Head of caudate nucleus (tissue), 42 donors: ENCODE measurements at regions not wholly inside any gene's neighbourhood (a gene's known extent, or its start where the extent isn't known, plus 50 kb on each side); places are given as distances from the start of the nearest gene placed in this dataset.
A peak's percentile ranks its signal among the peaks of the same experiment; 100 is the strongest.
"Not testable (repeated sequence)": the region's sequence is repeated elsewhere in the genome, so short reads cannot be mapped to it uniquely, and the experiment has no call there.

Source experiments
- DNase-seq, 42 donors: peaks; one replicate each; pipeline versions ENCODE4 v3.0.0 to v3.0.0-alpha.2; 2020 to 2021; ENCODE audit warnings: mixed read lengths in 7 of 42
- intact Hi-C: fragments of 100-400 bp; cut with DNase I; formaldehyde crosslinking; loops from one replicate; pipeline ENCODE4 v1.15.0; 2022

DNA sequence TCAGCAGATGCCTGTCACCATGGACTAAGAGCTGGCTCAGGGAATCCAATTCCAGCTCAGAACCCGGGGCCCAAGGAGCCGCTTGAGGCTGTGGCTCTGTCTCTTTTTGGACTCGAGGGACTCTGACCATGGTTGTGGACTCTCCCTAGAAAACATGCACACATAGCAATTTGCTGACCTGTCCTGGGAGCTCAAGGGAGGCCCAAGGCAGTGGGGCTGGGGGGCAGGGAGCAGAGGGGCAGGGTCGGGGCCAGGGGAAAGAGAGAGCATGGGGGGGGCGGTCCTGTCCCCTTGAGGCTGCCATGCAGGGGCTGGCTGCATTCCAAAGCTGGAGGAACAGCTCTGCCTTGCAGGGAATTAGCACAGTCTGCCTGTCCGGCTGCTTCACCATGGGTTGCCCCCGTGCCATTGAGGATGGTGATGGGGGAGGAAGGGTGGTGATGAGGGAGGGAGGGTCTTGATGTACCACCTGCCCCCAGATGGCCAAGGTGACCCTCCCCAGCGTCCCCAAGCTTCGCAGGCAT, 190.1 kb downstream of the GOLGA6L6 start:
- DNase-seq: peak in 13 of 42 donors; percentile 3 to 52 (median 19)
- intact Hi-C loops: loop anchor here (10.0 kb wide), 1 partner anchor 1893 kb away; no protein-coding TSS in a partner anchor

DNA sequence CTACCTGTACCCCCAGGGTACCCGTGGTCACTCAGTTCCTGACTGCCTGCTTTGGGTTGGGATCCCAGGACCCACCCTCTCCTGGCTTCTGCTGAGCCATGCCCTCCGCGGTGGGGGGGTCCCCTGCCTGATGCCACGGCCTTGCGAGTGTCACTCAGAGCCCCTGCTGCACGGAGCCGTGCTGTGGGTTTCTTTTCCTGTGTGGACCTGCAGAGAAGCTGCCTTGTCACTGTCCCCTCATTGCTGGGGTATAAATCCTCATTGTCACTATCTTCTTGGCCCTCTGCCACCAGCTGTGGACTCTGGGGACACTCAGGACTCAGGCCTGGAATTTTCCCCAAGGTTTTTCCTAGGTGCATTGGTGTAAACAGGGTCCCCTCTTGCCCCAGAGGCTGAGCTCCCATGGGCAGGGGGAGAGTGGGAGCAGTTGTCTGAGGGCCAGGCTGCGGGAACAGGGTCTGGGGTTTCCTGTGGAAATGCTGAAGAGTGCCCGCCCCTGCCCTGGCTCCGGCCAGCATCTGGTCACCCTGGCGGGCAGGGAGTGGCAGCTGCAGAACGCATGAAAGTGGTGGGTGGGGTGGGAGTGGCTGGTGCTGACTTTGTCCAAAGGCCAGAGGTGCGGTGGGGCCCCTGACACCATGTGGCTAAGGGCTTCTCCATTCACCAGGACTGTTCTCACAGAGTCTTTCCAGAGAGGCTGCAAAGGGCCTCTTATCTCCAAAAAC, 191.7 kb downstream of the GOLGA6L6 start:
- DNase-seq: peak in 15 of 42 donors; percentile 1 to 55 (median 19)
- intact Hi-C loops: loop anchor here (10.0 kb wide), 1 partner anchor 1895 kb away; no protein-coding TSS in a partner anchor

DNA sequence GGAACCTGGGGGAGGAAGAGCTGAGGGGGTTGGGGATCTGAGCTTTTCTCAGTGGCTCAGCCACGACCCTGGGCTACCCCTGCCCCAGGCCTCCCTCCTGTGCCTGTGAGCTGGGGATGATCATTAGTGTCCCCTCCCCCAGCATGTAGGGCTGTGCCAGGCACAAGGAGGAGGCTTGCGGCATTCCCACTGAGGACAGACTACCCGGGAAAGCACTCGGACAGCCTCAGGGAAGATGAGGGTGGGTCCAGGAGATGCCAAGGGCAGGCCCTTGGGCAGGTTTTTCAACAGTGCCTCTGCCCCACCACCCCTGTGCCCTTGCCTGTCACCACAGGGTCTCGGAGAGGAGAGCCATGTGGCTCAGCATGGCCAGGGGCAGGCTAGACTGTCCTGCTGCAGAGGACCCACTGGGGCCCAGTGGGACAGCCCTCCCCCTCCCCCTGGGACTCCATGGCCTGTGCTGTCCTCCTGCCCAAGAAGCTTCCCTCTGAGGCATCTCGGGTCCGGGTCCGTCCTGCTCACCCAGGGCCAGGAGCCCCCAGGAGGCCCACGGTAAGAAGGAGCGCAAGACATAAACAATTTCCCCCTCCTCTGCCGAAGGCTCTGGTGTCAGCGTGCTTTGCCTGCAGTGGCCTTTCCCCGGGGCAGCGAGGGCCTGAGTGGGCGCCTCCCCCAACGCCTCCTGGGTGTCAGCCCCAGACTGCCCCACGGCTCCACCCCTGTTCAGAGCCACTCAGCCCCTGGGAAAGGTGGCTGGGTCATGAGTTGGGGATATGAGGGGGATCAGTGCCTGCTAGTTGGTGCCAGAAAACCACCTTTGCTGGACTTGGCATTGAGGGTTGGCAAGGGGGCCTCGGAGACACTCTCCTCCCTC, 192.5 kb downstream of the GOLGA6L6 start:
- intact Hi-C loops: no loop called here
- DNase-seq: peak in 14 of 42 donors; percentile 2 to 51 (median 19)

DNA sequence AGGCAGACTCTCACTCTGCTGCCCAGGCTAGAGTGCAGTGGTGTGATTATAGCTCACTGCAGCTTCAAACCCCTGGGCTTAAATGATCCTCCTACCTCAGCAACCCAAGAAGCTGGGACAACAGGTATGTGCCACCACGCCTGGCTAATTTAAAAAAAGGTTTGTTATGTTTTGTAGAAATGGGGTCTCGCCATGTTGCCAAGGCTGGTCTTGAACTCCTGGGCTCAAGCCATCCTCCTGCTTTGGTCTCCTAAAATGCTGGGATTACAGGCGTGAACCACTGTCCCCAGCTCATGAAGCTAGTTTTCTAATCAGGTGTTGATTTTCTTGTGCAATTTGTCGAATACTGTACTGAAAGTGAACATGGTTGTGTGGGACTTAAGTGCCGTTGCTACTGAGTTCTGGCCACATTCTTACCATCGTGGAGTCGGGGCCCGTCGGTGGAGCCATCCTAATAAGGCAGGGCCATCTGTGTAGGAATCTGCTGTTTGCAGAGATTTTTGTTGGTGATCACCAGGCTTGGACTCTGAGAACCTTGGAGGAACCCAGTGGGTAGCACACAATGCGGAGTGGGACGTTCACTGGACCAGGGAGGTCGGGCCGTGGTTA, 193.2 kb downstream of the GOLGA6L6 start:
- intact Hi-C loops: no loop called here
- peak in 5 of 42 donors; percentile 6 to 46 (median 12) for DNase-seq

DNA sequence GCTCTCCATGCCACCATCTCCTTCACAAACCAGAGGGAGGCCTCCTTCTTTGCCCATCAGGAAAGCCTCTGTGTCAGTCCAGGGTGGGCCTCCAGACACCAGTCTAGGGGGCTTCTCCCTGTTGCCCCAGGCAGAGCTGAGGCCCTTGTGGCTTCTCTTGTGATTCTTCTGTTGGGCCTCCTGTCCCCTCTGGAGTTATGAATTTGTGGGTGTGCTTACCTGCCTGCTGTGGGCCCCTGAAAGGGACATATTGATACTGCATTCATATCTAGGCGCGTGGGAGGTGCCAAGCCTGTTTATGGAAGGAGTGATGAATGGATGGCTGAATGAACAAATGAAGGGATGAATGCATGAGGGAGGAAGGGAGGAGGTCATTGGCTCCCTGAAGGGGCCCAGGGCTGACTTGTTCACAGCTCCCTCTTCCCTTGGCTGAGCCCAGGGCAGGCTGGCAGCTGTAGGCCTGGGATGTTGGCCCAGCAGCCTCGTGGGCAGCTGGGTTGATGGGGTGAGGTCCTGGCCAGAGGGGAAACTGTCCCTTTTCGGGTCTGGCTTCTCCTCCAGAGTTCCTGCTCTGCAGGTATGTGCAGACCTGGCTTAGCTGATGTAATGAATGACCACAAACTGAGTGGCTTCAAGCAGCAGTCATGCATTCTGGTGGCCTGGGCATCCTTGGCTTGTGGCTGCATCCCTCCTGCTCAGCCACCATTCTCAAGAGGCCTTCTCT, 195.4 kb downstream of the GOLGA6L6 start:
- intact Hi-C loops: no loop called here
- peak in 9 of 42 donors; percentile 3 to 44 (median 14) for DNase-seq

DNA sequence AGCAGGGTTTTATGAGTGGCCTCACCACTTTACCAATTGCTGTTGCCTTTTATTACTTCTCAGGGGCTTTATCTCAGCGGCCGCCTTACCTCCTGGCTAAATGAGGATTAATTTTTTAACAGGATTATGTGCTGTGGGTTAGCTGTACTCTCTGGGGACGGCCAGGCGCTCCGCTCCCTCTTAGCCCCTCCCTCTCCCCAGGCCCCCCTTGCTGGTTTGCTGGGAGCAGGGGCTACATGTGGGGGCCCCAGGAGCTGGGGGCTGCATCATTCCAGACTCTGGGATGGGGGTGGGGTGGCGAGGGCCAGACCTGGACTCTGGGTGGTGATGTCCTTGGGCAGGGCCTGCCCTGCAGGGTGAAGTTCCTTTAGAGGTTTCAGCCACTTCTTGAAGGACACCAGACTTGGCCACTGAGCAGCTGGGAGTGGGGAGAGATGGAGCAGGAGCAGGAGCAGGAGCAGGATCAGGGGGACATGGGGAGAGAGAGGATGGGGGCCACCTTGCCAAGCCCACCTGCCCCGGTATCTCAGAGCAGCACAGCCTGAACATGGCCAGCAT, 196.1 kb downstream of the GOLGA6L6 start:
- intact Hi-C loops: no loop called here
- DNase-seq: peak in 13 of 42 donors; percentile 2 to 45 (median 17)

DNA sequence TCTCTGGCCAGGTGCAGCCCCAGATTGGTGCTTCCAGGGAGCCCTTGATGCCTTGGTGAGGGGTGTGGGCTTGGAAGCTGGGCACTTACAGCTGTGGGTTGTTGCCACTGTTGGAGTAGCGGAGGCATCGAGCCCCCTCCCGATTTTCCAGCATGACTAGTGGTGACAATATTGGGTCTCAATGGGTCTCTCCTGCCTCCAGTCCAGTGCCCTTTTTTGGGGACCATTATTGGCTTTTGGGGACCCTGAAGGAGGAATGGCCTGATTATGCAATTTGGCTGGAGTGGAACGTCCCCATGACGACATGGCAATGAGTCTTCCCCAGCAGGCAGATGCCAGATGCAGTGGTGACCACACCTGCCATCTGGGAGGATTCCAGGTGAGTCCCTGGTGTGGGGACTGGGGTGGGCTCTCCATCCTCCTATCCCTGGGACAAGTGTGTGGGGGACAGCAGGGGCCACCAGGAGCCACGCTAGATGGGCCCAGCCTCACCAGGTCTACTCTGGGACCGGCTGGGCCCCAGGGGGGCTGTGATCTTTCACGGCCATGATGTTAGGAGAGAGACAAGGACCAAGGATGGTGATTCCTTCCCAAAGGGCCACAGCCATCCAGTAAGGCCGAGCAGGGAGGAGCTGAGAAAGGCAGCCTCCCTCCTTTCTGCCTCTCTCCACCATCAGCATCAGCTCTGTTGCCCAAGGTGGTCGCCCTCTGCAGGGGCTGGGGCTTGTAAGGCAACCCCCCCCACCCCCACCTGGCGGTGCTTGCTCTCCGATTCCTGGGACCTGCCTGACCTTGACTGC, 196.8 kb downstream of the GOLGA6L6 start:
- intact Hi-C loops: no loop called here
- DNase-seq: peak in 14 of 42 donors; percentile 4 to 43 (median 21)

DNA sequence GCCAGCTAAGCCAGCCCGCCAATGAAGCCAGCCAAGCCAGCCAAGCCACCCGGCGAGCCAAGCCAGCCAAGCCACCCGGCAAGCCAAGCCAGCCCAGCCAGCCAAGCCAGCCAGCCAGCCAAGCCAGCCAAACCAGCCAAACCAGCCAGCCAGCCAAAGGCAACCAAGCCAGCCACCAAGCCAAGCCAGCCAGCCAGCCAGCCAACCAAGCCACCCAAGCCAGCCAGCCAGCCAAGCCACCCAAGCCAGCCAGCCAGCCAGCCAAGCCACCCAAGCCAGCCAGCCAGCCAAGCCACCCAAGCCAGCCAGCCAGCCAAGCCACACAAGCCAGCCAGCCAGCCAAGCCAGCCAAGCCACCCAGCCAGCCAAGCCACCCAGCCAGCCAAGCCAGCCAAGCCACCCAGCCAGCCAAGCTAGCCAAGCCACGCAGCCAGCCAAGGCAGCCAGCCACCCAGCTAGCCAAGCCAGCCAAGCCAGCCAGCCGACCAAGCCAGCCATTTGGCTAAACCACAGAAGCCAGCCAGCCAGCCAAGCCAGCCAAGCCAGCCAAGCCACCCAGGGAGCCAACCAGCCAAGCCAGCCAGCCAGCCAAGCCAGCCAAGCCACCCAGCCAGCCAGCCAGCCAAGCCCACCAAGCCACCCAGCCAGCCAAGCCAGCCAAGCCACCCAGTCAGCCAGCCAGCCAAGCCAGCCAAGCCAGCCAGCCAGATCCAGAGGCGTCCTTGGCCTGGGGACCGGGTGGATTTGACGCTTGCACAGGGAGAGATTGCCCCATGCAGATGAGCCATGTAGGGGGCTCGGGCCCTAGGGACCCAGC, 198.0 kb downstream of the GOLGA6L6 start:
- peak in 23 of 42 donors; percentile 2 to 53 (median 20) for DNase-seq
- intact Hi-C loops: not testable (repeated sequence)

DNA sequence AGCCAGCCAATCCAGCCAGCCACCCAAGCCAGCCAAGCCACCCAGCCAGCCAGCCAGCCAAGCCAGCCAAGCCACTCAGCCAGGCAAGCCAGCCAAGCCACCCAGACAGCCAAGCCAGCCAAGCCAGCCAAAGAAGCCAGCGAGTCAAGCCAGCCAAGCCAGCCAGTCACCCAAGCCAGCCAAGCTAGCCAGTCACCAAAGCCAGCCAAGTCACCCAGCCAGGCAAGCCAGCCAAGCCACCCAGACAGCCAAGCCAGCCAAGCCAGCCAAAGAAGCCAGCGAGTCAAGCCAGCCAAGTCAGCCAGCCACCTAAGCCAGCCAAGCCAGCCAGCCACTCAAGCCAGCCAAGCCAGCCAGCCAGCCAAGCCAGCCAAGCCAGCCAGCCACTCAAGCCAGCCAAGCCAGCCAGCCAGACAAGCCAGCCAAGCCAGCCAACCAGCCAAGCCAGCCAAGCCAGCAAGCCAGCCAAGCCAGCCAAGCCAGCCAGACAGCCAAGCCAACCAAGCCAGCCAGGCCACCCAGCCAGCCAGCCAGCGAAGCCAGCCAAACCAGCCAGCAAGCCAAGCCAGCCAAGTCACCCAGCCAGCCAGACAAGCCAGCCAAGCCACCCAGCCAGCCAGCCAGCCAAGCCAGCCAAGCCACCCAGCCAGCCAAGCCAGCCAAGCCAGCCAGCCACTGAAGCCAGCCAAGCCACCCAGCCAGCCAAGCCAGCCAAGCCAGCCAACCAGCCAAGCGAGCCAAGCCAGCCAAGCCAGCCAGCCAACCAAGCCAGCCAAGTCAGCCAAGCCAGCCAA, 198.8 kb downstream of the GOLGA6L6 start:
- intact Hi-C loops: not testable (repeated sequence)
- peak in 8 of 42 donors; percentile 1 to 44 (median 10) for DNase-seq

DNA sequence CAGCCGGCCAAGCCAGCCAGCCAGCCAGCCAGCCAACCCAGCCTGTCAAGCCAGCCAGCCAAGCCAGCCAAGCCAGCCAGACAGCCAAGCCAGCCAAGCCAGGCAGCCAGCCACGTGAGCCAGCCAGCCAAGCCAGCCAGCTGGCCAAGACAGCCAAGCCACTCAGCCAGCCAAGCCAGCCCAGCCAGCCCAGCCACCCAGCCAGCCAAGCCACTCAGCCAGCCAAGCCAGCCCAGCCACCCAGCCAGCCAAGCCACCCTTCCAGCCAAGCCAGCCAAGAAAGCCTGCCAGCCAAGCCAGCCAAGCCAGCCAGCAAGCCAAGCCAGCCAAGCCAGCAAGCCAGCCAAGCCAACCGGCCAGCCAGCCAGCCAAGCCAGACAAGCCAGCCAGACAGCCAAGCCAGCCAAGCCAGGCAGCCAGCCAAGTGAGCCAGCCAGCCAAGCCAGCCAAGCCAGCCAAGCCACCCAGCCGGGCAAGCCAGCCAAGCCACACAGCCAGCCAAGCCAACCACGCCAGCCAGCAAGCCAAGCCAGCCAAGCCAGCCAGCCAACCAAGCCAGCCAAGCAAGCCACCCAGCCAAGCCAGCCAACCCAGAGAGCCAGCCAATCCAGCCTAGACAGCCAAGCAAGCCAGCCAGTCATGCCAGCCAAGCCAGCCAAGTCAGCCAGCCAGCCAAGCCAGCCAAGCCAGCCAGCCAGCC, 199.5 kb downstream of the GOLGA6L6 start:
- peak in 38 of 42 donors; percentile 13 to 92 (median 70) for DNase-seq
- intact Hi-C loops: no loop called here

DNA sequence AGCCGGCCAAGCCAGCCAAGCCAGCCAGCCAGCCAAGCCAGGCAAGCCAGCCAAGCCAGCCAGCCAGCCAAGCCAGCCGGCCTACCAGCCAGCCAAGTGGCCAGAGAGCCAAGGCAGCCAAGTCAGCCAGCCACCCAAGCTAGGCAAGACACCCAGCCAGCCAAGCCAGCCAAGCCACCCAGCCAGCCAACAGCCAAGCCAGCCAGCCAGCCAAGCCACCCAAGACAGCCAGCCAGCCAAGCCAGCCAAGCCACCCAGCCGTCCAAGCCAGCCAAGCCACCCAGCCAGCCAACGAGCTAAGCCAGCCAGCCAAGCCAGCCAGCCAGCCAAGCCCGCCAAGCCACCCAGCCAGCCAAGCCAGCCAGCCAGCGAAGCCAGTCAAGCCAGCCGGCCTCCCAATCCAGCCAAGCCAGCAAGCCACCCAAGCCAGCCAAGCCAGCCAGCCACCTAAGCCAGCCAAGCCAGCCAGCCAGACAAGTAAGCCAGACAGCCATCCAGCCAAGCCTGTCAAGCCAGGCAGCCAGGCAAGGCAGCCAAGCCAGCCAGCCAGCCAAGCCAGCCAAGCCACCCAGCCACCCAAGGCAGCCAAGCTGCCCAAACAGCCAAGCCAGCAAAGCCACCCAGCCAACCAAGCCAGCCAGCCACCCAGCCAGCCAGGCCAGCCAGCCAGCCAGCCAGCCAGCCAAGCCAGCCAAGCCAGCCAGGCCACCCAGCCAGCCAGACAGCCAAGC, 200.5 kb downstream of the GOLGA6L6 start:
- intact Hi-C loops: no loop called here
- peak in 38 of 42 donors; percentile 13 to 91 (median 66) for DNase-seq

DNA sequence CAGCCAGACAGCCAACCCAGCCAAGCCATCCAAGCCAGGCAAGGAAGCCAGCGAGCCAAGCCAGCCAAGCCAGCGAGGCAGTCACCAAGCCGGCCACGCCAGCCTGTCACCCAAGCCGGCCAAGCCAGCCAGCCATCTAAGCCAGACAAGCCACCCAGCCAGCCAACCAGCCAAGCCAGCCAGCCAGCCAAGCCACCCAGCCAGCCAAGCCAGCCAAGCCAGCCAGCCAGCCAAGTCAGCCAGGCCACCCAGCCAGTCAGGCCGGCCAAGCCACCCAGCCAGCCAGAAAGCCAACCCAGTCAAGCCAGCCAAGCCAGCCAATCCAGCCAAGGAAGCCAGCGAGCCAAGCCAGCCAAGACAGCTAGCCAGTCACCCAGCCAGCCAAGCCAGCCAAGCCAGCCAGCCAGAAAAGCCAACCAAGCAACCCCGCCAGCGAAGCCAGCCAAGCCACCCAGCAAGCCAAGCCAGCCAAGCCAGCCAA, 201.2 kb downstream of the GOLGA6L6 start:
- DNase-seq: peak in 34 of 42 donors; percentile 7 to 86 (median 58)
- intact Hi-C loops: no loop called here

DNA sequence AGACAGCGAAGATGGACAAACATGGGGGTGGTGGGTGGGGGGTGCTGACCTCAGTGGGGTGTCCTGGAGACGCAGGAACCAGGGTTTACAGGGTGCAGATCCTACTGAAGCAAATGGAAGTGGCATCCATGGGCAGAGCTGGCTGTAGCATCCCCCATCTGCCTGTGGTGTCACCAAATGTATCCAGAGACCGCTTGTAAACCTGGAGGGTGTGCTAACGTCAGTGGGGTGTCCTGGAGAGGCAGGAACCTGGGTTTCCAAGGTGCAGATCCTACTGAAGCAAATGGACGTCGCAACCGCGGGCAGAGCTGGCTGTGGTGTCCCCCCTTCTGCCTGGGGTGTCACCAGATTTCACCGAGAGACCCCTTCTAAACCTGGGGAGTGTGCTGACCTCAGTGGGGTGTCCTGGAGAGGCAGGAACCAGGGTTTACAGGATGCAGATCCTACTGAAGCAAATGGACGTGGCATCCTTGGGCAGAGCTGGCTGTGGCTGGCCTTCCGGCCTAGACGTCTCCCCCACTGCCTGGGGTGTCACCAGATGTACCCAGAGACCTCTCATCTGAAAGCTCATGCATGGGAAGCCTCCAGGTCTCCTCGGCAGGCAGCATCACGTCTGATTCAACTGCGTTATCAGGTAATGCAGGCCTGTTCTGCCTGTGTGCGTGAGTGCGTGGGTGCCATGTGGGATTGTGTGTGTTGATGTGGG, 202.4 kb downstream of the GOLGA6L6 start:
- DNase-seq: peak in 5 of 42 donors; percentile 3 to 42 (median 9)
- intact Hi-C loops: not testable (repeated sequence)

DNA sequence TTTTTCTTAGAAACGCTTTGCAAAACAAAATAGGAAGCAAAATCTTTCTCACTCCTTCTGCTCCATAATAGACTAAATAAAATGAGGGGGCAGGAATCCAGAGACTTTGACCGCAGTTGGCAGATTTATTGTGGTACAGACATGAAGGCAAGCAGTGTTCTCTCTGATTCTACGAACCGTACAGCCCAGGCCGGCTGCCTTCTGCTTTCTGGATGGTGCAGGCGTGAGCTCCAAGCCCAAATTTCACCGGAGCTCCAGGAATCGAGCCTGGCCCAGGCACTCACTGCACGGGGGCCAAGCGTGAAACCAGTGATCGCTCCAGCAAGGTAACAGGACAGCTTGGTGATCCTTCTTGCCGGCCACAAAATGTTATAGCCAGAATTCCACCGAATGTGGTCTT, 202.9 kb downstream of the GOLGA6L6 start:
- DNase-seq: peak in 2 of 42 donors; percentile 10 to 34
- intact Hi-C loops: not testable (repeated sequence)
